SK-N-SH (cell line): ENCODE measurements at regions not wholly inside any gene's neighbourhood (a gene's known extent, or its start where the extent isn't known, plus 50 kb on each side); places are given as distances from the start of the nearest gene placed in this dataset.

Experiments
- CTCF ChIA-PET: fragments of 300-600, 350-600 bp; formaldehyde crosslinking; extraction: SDS; loops from one replicate; lab custom pipeline; 2021; lab: Yijun Ruan, JAX
- POLR2A ChIA-PET: fragments of 350-600 bp; sonication (Branson Sonifier 250); formaldehyde crosslinking; extraction: SDS; loops from one replicate; lab custom pipeline; 2020; ENCODE audit warnings: antibody characterized with exemption, inconsistent platforms; lab: Yijun Ruan, JAX
- DNase-seq: peaks from one replicate; pipeline ENCODE4 v3.0.0; 2012
- H2AFZ ChIP-seq: fragments of 200-600 bp; sonication (generic); 2 replicates; pipeline ENCODE4 v1.8.1; 2016; ENCODE audit warnings: antibody characterized with exemption, mild to moderate bottlenecking, low read depth
- H3F3A ChIP-seq: fragments of 200-600 bp; sonication (generic); replicated peaks from 2 replicates; pipeline ENCODE3; 2016; ENCODE audit warnings: antibody characterized with exemption, mild to moderate bottlenecking; ENCODE audit not compliant: insufficient read depth
- H3K27ac ChIP-seq, 2 experiments: fragments of 200-500 bp in 1 of 2; fragments of 200-600 bp in 1 of 2; sonication (Bioruptor generic) in 1 of 2; sonication (generic), shearing (Covaris generic) in 1 of 2; 2 replicates each; pipeline versions ENCODE4 v1.5.1 to v1.6.1; 2014 to 2016; ENCODE audit warnings: low read depth in 2 of 2, inconsistent platforms in 1 of 2, low read length in 1 of 2, mild to moderate bottlenecking in 1 of 2, mixed read lengths in 1 of 2
- H3K27me3 ChIP-seq: fragments of 200-600 bp; sonication (generic), shearing (Covaris generic); 2 replicates; pipeline ENCODE4 v1.6.1; 2016; ENCODE audit warnings: mixed run types; ENCODE audit not compliant: insufficient read depth
- H3K36me3 ChIP-seq, 2 experiments: fragments of 200-500 bp in 1 of 2; fragments of 200-600 bp in 1 of 2; sonication (Bioruptor generic) in 1 of 2; sonication (generic) in 1 of 2; replicated peaks in 1 of 2; 2 replicates each; pipeline versions ENCODE3 to v1.5.1; 2014 to 2016; ENCODE audit warnings: low read length in 1 of 2, mild to moderate bottlenecking in 1 of 2; ENCODE audit not compliant: insufficient read depth in 2 of 2, control insufficient read depth in 1 of 2
- H3K4me1 ChIP-seq, 2 experiments: fragments of 200-500 bp in 1 of 2; fragments of 200-600 bp in 1 of 2; sonication (Bioruptor generic) in 1 of 2; sonication (generic), shearing (Covaris generic) in 1 of 2; 2 replicates each; pipeline versions ENCODE4 v1.5.1 to v1.6.1; 2014 to 2016; ENCODE audit warnings: low read depth in 1 of 2, low read length in 1 of 2, mixed run types in 1 of 2; ENCODE audit not compliant: insufficient read depth in 2 of 2, control insufficient read depth in 1 of 2
- H3K4me2 ChIP-seq: fragments of 200-600 bp; sonication (generic), shearing (Covaris generic); 2 replicates; pipeline ENCODE4 v1.6.1; 2017; ENCODE audit warnings: mixed run types
- H3K4me3 ChIP-seq, 2 experiments: fragments of 200-500 bp in 1 of 2; fragments of 200-600 bp in 1 of 2; sonication (Bioruptor generic) in 1 of 2; sonication (generic), shearing (Covaris generic) in 1 of 2; 2 replicates each; pipeline versions ENCODE4 v1.5.1 to v1.8.1; 2014 to 2016; ENCODE audit warnings: low read depth in 2 of 2, inconsistent platforms in 1 of 2, low read length in 1 of 2, mild to moderate bottlenecking in 1 of 2, mixed read lengths in 1 of 2, moderate library complexity in 1 of 2
- H3K79me2 ChIP-seq: fragments of 200-600 bp; sonication (generic); 2 replicates; pipeline ENCODE4 v1.8.1; 2017; ENCODE audit warnings: mild to moderate bottlenecking; ENCODE audit not compliant: insufficient read depth
- H3K9ac ChIP-seq: fragments of 200-600 bp; sonication (generic); 2 replicates; pipeline ENCODE4 v1.6.1; 2017; ENCODE audit warnings: mixed run types
- H3K9me2 ChIP-seq: fragments of 200-600 bp; sonication (generic); 2 replicates; pipeline ENCODE4 v1.6.1; 2017; ENCODE audit warnings: mixed run types
- H3K9me3 ChIP-seq: fragments of 200-600 bp; sonication (generic); 2 replicates; pipeline ENCODE4 v1.6.1; 2017; ENCODE audit warnings: mixed run types, mild to moderate bottlenecking, moderate library complexity
- H4K20me1 ChIP-seq: fragments of 200-600 bp; sonication (generic); 2 replicates; pipeline ENCODE4 v1.6.1; 2017; ENCODE audit warnings: mild to moderate bottlenecking, mixed run types; ENCODE audit not compliant: insufficient read depth
- EP300 ChIP-seq, 2 experiments: IDR thresholded peaks; 2 replicates each; pipeline versions ENCODE4 v1.4.0 to v1.6.1; 2012; ENCODE audit warnings: borderline replicate concordance in 1 of 2, low read depth in 1 of 2, low read length in 1 of 2
- FOXJ3 ChIP-seq: sonication (generic); formaldehyde crosslinking; IDR thresholded peaks from 2 replicates; pipeline ENCODE4 v1.5.1; 2020; ENCODE audit warnings: mild to moderate bottlenecking, missing genetic modification reagents
- FOXM1 ChIP-seq: IDR thresholded peaks from 2 replicates; pipeline ENCODE4 v1.4.0; 2012; ENCODE audit warnings: low read depth, mild to moderate bottlenecking
- GABPA ChIP-seq: IDR thresholded peaks from 2 replicates; pipeline ENCODE4 v1.4.0; 2012; ENCODE audit warnings: low read depth, mild to moderate bottlenecking
- JUND ChIP-seq: IDR thresholded peaks from 2 replicates; pipeline ENCODE4 v1.4.0; 2012
- MXI1 ChIP-seq: IDR thresholded peaks from 2 replicates; pipeline ENCODE4 v1.6.1; 2012; ENCODE audit warnings: mild to moderate bottlenecking, low read depth, low read length, improper control_type of control experiment
- NFIC ChIP-seq: IDR thresholded peaks from 2 replicates; pipeline ENCODE4 v1.4.0; 2012; ENCODE audit warnings: borderline replicate concordance
- NRF1 ChIP-seq: IDR thresholded peaks from 2 replicates; pipeline ENCODE4 v1.6.1; 2012; ENCODE audit warnings: low read depth, mild to moderate bottlenecking, low read length
- RFX5 ChIP-seq: IDR thresholded peaks from 2 replicates; pipeline ENCODE4 v1.6.1; 2012; ENCODE audit warnings: mild to moderate bottlenecking, improper control_type of control experiment, low read length
- SMC3 ChIP-seq: IDR thresholded peaks from 2 replicates; pipeline ENCODE4 v1.6.1; 2012; ENCODE audit warnings: low read depth, low read length, improper control_type of control experiment
- TAF1 ChIP-seq: IDR thresholded peaks from 2 replicates; pipeline ENCODE4 v1.6.1; 2012; ENCODE audit warnings: low read depth, mild to moderate bottlenecking, low read length, moderate library complexity, borderline replicate concordance
- TEAD4 ChIP-seq: IDR thresholded peaks from 2 replicates; pipeline ENCODE4 v1.4.0; 2012; ENCODE audit warnings: mild to moderate bottlenecking, borderline replicate concordance; ENCODE audit not compliant: insufficient read depth
- YY1 ChIP-seq: IDR thresholded peaks from 2 replicates; pipeline ENCODE4 v1.4.0; 2012; ENCODE audit warnings: low read depth, mild to moderate bottlenecking
- WGBS: methylation state at CpG from one replicate; pipeline ENCODE4 v1.1.6; 2017; ENCODE audit warnings: low lambda C conversion rate; 5-methylcytosine and 5-hydroxymethylcytosine counted together
- TF ChIP-seq, protein P1 (sequence below): IDR thresholded peaks from 2 replicates; pipeline ENCODE4; 2012
- TF ChIP-seq, protein P2 (sequence below): IDR thresholded peaks from 2 replicates; pipeline ENCODE4 v1.4.0; 2012; ENCODE audit warnings: low read depth, borderline replicate concordance
- TF ChIP-seq, protein P3 (sequence below): IDR thresholded peaks from 2 replicates; pipeline ENCODE4 v1.4.0; 2012; ENCODE audit warnings: low read depth
- TF ChIP-seq, protein P4 (sequence below): fragments of 150-350 bp; IDR thresholded peaks from 2 replicates; pipeline ENCODE4 v1.6.1; 2017; ENCODE audit warnings: antibody characterized with exemption, low read length, low read depth, borderline replicate concordance
- TF ChIP-seq, protein P5 (sequence below): IDR thresholded peaks from 2 replicates; pipeline ENCODE4 v1.6.1; 2012; ENCODE audit warnings: mild to moderate bottlenecking, low read depth, low read length, moderate library complexity

DNA sequence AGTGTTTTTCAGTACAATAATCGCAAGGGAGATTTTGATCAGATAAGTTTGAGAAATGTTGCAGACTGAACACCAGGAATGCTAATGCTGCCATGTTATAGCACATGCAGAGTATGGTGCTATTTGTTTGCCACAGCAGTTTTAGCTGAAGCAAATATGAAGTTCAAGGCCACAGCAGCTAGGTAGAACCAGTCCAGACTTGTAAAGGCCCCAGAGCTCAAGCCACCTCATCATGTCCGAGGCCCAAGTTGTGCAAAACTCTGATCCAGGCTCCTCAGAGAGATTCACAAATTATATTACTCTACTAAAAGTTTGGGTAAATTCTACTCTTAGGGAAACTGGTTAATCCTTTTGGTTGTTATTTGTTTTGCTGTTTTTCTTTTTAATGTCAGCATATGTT, 2702.6 kb downstream of the PCDH9 start:
- no peak overlapping the region for H3K4me3 ChIP-seq
- WGBS, result 93% methylated on average over 2 of the region's 2 CpGs
- POLR2A ChIA-PET, result no interaction called here
- H3K27ac ChIP-seq, result no peak overlapping the region
- no peaks in the 10 kb centered on the region; a peak in 1 of 4 replicates for H3K4me1 ChIP-seq
- no peaks in the 10 kb centered on the region for H3F3A ChIP-seq
- H3K9me3 ChIP-seq, result no peaks in the 10 kb centered on the region
- H3K9ac ChIP-seq, result no peak overlapping the region
- no peaks in the 10 kb centered on the region for H3K79me2 ChIP-seq
- H3K4me2 ChIP-seq, result no peak overlapping the region
- H2AFZ ChIP-seq, result no peak overlapping the region
- CTCF ChIA-PET, result no interaction called here
- no peaks in the 10 kb centered on the region for H3K27me3 ChIP-seq
- H3K36me3 ChIP-seq, result no peaks in the 10 kb centered on the region
- H3K9me2 ChIP-seq, result no peaks in the 10 kb centered on the region
- H4K20me1 ChIP-seq, result no peaks in the 10 kb centered on the region
- no peak for DNase-seq
- TF ChIP-seq, protein P1, sequence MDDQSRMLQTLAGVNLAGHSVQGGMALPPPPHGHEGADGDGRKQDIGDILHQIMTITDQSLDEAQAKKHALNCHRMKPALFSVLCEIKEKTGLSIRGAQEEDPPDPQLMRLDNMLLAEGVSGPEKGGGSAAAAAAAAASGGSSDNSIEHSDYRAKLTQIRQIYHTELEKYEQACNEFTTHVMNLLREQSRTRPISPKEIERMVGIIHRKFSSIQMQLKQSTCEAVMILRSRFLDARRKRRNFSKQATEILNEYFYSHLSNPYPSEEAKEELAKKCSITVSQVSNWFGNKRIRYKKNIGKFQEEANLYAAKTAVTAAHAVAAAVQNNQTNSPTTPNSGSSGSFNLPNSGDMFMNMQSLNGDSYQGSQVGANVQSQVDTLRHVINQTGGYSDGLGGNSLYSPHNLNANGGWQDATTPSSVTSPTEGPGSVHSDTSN, result no peak
- TF ChIP-seq YY1, result no peak
- TF ChIP-seq NRF1, result no peak
- no peak for TF ChIP-seq GABPA
- TF ChIP-seq, protein P2, sequence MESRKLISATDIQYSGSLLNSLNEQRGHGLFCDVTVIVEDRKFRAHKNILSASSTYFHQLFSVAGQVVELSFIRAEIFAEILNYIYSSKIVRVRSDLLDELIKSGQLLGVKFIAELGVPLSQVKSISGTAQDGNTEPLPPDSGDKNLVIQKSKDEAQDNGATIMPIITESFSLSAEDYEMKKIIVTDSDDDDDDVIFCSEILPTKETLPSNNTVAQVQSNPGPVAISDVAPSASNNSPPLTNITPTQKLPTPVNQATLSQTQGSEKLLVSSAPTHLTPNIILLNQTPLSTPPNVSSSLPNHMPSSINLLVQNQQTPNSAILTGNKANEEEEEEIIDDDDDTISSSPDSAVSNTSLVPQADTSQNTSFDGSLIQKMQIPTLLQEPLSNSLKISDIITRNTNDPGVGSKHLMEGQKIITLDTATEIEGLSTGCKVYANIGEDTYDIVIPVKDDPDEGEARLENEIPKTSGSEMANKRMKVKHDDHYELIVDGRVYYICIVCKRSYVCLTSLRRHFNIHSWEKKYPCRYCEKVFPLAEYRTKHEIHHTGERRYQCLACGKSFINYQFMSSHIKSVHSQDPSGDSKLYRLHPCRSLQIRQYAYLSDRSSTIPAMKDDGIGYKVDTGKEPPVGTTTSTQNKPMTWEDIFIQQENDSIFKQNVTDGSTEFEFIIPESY, result no peak
- no peak for TF ChIP-seq EP300 (IDR thresholded peaks at IDR 0.05; ENCODE audit: borderline replicate concordance in 1 of 2, low read depth in 1 of 2, low read length in 1 of 2)
- TF ChIP-seq, protein P3, sequence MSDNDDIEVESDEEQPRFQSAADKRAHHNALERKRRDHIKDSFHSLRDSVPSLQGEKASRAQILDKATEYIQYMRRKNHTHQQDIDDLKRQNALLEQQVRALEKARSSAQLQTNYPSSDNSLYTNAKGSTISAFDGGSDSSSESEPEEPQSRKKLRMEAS, result no peak
- TF ChIP-seq JUND, result no peak
- TF ChIP-seq FOXJ3 (CRISPR knock-in tag), result no peak
- no peak for TF ChIP-seq TAF1
- TF ChIP-seq RFX5, result no peak
- TF ChIP-seq SMC3, result no peak
- TF ChIP-seq, protein P4, sequence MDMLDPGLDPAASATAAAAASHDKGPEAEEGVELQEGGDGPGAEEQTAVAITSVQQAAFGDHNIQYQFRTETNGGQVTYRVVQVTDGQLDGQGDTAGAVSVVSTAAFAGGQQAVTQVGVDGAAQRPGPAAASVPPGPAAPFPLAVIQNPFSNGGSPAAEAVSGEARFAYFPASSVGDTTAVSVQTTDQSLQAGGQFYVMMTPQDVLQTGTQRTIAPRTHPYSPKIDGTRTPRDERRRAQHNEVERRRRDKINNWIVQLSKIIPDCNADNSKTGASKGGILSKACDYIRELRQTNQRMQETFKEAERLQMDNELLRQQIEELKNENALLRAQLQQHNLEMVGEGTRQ, result no peak
- TF ChIP-seq TEAD4, result no peak
- TF ChIP-seq MXI1, result no peak
- TF ChIP-seq, protein P5, sequence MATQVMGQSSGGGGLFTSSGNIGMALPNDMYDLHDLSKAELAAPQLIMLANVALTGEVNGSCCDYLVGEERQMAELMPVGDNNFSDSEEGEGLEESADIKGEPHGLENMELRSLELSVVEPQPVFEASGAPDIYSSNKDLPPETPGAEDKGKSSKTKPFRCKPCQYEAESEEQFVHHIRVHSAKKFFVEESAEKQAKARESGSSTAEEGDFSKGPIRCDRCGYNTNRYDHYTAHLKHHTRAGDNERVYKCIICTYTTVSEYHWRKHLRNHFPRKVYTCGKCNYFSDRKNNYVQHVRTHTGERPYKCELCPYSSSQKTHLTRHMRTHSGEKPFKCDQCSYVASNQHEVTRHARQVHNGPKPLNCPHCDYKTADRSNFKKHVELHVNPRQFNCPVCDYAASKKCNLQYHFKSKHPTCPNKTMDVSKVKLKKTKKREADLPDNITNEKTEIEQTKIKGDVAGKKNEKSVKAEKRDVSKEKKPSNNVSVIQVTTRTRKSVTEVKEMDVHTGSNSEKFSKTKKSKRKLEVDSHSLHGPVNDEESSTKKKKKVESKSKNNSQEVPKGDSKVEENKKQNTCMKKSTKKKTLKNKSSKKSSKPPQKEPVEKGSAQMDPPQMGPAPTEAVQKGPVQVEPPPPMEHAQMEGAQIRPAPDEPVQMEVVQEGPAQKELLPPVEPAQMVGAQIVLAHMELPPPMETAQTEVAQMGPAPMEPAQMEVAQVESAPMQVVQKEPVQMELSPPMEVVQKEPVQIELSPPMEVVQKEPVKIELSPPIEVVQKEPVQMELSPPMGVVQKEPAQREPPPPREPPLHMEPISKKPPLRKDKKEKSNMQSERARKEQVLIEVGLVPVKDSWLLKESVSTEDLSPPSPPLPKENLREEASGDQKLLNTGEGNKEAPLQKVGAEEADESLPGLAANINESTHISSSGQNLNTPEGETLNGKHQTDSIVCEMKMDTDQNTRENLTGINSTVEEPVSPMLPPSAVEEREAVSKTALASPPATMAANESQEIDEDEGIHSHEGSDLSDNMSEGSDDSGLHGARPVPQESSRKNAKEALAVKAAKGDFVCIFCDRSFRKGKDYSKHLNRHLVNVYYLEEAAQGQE, result no peak
- no peak for TF ChIP-seq FOXM1
- no peak for TF ChIP-seq NFIC
